ENCODE measurements at regions not wholly inside any gene's neighbourhood (a gene's known extent, or its start where the extent isn't known, plus 50 kb on each side); places are given as distances from the start of the nearest gene placed in this dataset.

- intact Hi-C loops (cut with DNase I, micrococcal nuclease): no loop called here
- Histone ChIP-seq H3K4me3 (ENCODE audit: low read length) (no peak overlapping the region), H3K27ac (ENCODE audit: low read depth in 1 of 2, low read length in 2 of 2) (no peak overlapping the region), H3K9me3 (ENCODE audit: control insufficient read depth in 1 of 2, insufficient read depth in 1 of 2, low read length in 2 of 2) (peaks cover 0 to 12% of the 10 kb centered on the region in 2 experiments), H3K27me3 (ENCODE audit: control insufficient read depth in 1 of 2, insufficient read depth in 2 of 2, low read length in 2 of 2) (peaks cover 0 to 2% of the 10 kb centered on the region in 2 experiments), H3K36me3 (ENCODE audit: insufficient read depth, low read length) (no peaks in the 10 kb centered on the region), H3K4me1 (ENCODE audit: insufficient read depth, low read length) (no peaks in the 10 kb centered on the region)
- CTCF ChIA-PET: no interaction called here
- no peaks in the 10 kb centered on the region for H3K36me3 Mint-ChIP-seq (ENCODE audit: low read depth)
- POLR2A ChIA-PET: interaction anchor here (1.0 kb wide), 1 partner anchor 9 kb away, joined by 3 read pairs; no protein-coding TSS in a partner anchor
- DNase-seq (no peak), ATAC-seq (ENCODE audit: poor library complexity) (no peak)
- H3K9me3 Mint-ChIP-seq: peaks cover 4% of the 10 kb centered on the region
- no peak for TF ChIP-seq CTCF (IDR thresholded peaks at IDR 0.05)
- H3K27ac Mint-ChIP-seq: no peak overlapping the region
- no peak overlapping the region for H3K4me3 Mint-ChIP-seq
- peaks cover 9% of the 10 kb centered on the region for H3K27me3 Mint-ChIP-seq
- no peaks in the 10 kb centered on the region for H3K4me1 Mint-ChIP-seq (ENCODE audit: low read depth)
Observed at GRCh38 chr2:74751981-74752851, 81.7 kb upstream of the HK2 start.

GRCh38 chr2:74755386-74755785 is 78.5 kb upstream of the HK2 start:
- H3K27me3 Mint-ChIP-seq: no peaks in the 10 kb centered on the region
- no peaks in the 10 kb centered on the region for H3K36me3 ChIP-seq (ENCODE audit: insufficient read depth, low read length)
- peaks cover 0 to 13% of the 10 kb centered on the region in 2 experiments for H3K9me3 ChIP-seq (ENCODE audit: control insufficient read depth in 1 of 2, insufficient read depth in 1 of 2, low read length in 2 of 2)
- no peak for ATAC-seq (ENCODE audit: poor library complexity)
- H3K36me3 Mint-ChIP-seq (ENCODE audit: low read depth): no peaks in the 10 kb centered on the region
- intact Hi-C loops (cut with DNase I, micrococcal nuclease): no loop called here
- ChIA-PET POLR2A (no interaction called here), CTCF (no interaction called here)
- no peaks in the 10 kb centered on the region for H3K27me3 ChIP-seq (ENCODE audit: control insufficient read depth in 1 of 2, insufficient read depth in 2 of 2, low read length in 2 of 2)
- no peak overlapping the region for H3K4me3 ChIP-seq (ENCODE audit: low read length)
- no peak overlapping the region for H3K27ac ChIP-seq (ENCODE audit: low read depth in 1 of 2, low read length in 2 of 2)
- no peaks in the 10 kb centered on the region for H3K4me1 ChIP-seq (ENCODE audit: insufficient read depth, low read length)
- peaks cover 7% of the 10 kb centered on the region for H3K9me3 Mint-ChIP-seq
- no peaks in the 10 kb centered on the region for H3K4me1 Mint-ChIP-seq (ENCODE audit: low read depth)
- no peak for DNase-seq
- TF ChIP-seq CTCF (IDR thresholded peaks at IDR 0.05): no peak
- no peak overlapping the region for H3K4me3 Mint-ChIP-seq
- no peak overlapping the region for H3K27ac Mint-ChIP-seq

GRCh38 chr2:74756356-74756890 is 77.5 kb upstream of the HK2 start:
- Histone ChIP-seq H3K36me3 (ENCODE audit: insufficient read depth, low read length) (no peaks in the 10 kb centered on the region), H3K4me3 (ENCODE audit: low read length) (no peak overlapping the region), H3K9me3 (ENCODE audit: control insufficient read depth in 1 of 2, insufficient read depth in 1 of 2, low read length in 2 of 2) (peaks cover 0 to 13% of the 10 kb centered on the region in 2 experiments), H3K4me1 (ENCODE audit: insufficient read depth, low read length) (no peaks in the 10 kb centered on the region), H3K27me3 (ENCODE audit: control insufficient read depth in 1 of 2, insufficient read depth in 2 of 2, low read length in 2 of 2) (no peaks in the 10 kb centered on the region), H3K27ac (ENCODE audit: low read depth in 1 of 2, low read length in 2 of 2) (no peak overlapping the region)
- H3K27ac Mint-ChIP-seq: no peak overlapping the region
- ChIA-PET POLR2A (no interaction called here), CTCF (no interaction called here)
- no peak for TF ChIP-seq CTCF (IDR thresholded peaks at IDR 0.05)
- H3K4me3 Mint-ChIP-seq: no peak overlapping the region
- no peaks in the 10 kb centered on the region for H3K27me3 Mint-ChIP-seq
- H3K36me3 Mint-ChIP-seq (ENCODE audit: low read depth): no peaks in the 10 kb centered on the region
- intact Hi-C loops (cut with DNase I, micrococcal nuclease): no loop called here
- no peak for ATAC-seq (ENCODE audit: poor library complexity)
- no peaks in the 10 kb centered on the region for H3K4me1 Mint-ChIP-seq (ENCODE audit: low read depth)
- DNase-seq: no peak
- peaks cover 7% of the 10 kb centered on the region for H3K9me3 Mint-ChIP-seq
